Astrocyte (in vitro differentiated cells and primary cell): ENCODE measurements at regions not wholly inside any gene's neighbourhood (a gene's known extent, or its start where the extent isn't known, plus 50 kb on each side); places are given as distances from the start of the nearest gene placed in this dataset.

Experiments used
- DNase-seq: peaks from one replicate; pipeline ENCODE4 v3.0.0-alpha.2; 2010; ENCODE audit warnings: low read depth
- FAIRE-seq: peaks from 2 replicates; lab custom pipeline; 2011; peaks lifted over from hg19 to GRCh38; lab: Jason Lieb, UNC
- H2AFZ ChIP-seq: 2 replicates; pipeline ENCODE4 v1.6.0; 2012; ENCODE audit warnings: low read depth, low read length, inconsistent platforms
- H3K27ac ChIP-seq: 2 replicates; pipeline ENCODE4 v1.5.1; 2011; ENCODE audit warnings: low read depth, low read length, inconsistent platforms
- H3K27me3 ChIP-seq: 2 replicates; pipeline ENCODE4 v1.6.0; 2011; ENCODE audit warnings: low read length, inconsistent platforms; ENCODE audit not compliant: insufficient read depth
- H3K36me3 ChIP-seq: 2 replicates; pipeline ENCODE4 v1.5.1; 2011; ENCODE audit warnings: low read length, inconsistent platforms; ENCODE audit not compliant: insufficient read depth
- H3K4me1 ChIP-seq: 2 replicates; pipeline ENCODE4 v1.5.1; 2011; ENCODE audit warnings: low read length, inconsistent platforms; ENCODE audit not compliant: insufficient read depth
- H3K4me2 ChIP-seq: 2 replicates; pipeline ENCODE4 v1.6.0; 2012; ENCODE audit warnings: low read length, inconsistent platforms
- H3K4me3 ChIP-seq: 2 replicates; pipeline ENCODE4 v1.5.1; 2011; ENCODE audit warnings: low read depth, mild to moderate bottlenecking, low read length, inconsistent platforms; ENCODE audit not compliant: insufficient read depth
- H3K79me2 ChIP-seq: 2 replicates; pipeline ENCODE4 v1.6.0; 2012; ENCODE audit warnings: mild to moderate bottlenecking, low read length, inconsistent platforms; ENCODE audit not compliant: insufficient read depth
- H3K9ac ChIP-seq: 2 replicates; pipeline ENCODE4 v1.6.0; 2012; ENCODE audit warnings: mild to moderate bottlenecking, low read length, inconsistent platforms
- H3K9me3 ChIP-seq: 2 replicates; pipeline ENCODE4 v1.5.1; 2012; ENCODE audit warnings: low read depth, mild to moderate bottlenecking, low read length, inconsistent platforms; ENCODE audit not compliant: insufficient read depth
- H4K20me1 ChIP-seq: 2 replicates; pipeline ENCODE4 v1.6.0; 2012; ENCODE audit warnings: low read length, inconsistent platforms; ENCODE audit not compliant: insufficient read depth
- H3K27ac Mint-ChIP-seq: one replicate; pipeline ENCODE4 v1.8.0; 2021; ENCODE audit warnings: mild to moderate bottlenecking, mixed read lengths; ENCODE audit not compliant: unreplicated experiment
- H3K27me3 Mint-ChIP-seq: one replicate; pipeline ENCODE4 v1.8.0; 2021; ENCODE audit warnings: low read depth, mixed read lengths; ENCODE audit not compliant: unreplicated experiment
- H3K36me3 Mint-ChIP-seq: one replicate; pipeline ENCODE4 v1.8.0; 2021; ENCODE audit warnings: low read depth, mixed read lengths; ENCODE audit not compliant: unreplicated experiment
- H3K4me1 Mint-ChIP-seq: one replicate; pipeline ENCODE4 v1.8.0; 2021; ENCODE audit warnings: low read depth, mixed read lengths; ENCODE audit not compliant: unreplicated experiment
- H3K4me3 Mint-ChIP-seq: one replicate; pipeline ENCODE4 v1.8.0; 2021; ENCODE audit warnings: mild to moderate bottlenecking, moderate library complexity, mixed read lengths; ENCODE audit not compliant: unreplicated experiment
- H3K9me3 Mint-ChIP-seq: one replicate; pipeline ENCODE4 v1.8.0; 2021; ENCODE audit warnings: mild to moderate bottlenecking, mixed read lengths; ENCODE audit not compliant: unreplicated experiment
- CTCF ChIP-seq: IDR thresholded peaks from 2 replicates; pipeline ENCODE4 v1.5.1; 2011; ENCODE audit warnings: low read depth, mild to moderate bottlenecking, inconsistent platforms, low read length, moderate library complexity; ENCODE audit not compliant: insufficient read depth
- EZH2 ChIP-seq: IDR thresholded peaks from 2 replicates; pipeline ENCODE4 v1.6.1; 2012; ENCODE audit warnings: mild to moderate bottlenecking, low read length, inconsistent platforms; ENCODE audit not compliant: insufficient read depth

- H3K4me1 ChIP-seq: no peaks in the 10 kb centered on the region
- Mint-ChIP-seq H3K4me1 (no peaks in the 10 kb centered on the region), H3K36me3 (no peaks in the 10 kb centered on the region), H3K4me3 (no peak overlapping the region), H3K27me3 (peaks cover 10% of the 10 kb centered on the region), H3K27ac (no peak overlapping the region), H3K9me3 (no peaks in the 10 kb centered on the region)
- DNase-seq: no peak
- TF ChIP-seq CTCF (no peak), EZH2 (no peak)
- H3K36me3 ChIP-seq: no peaks in the 10 kb centered on the region
- no peak overlapping the region for H3K9ac ChIP-seq
- no peak overlapping the region for H3K4me2 ChIP-seq
- no peak overlapping the region for H2AFZ ChIP-seq
- H4K20me1 ChIP-seq: no peaks in the 10 kb centered on the region
- H3K27me3 ChIP-seq: no peaks in the 10 kb centered on the region
- no peak overlapping the region for H3K27ac ChIP-seq
- no peaks in the 10 kb centered on the region for H3K79me2 ChIP-seq
- no peak for FAIRE-seq
- H3K4me3 ChIP-seq: no peak overlapping the region
- H3K9me3 ChIP-seq: peaks cover 4% of the 10 kb centered on the region
Measured at GRCh38 chr16:17983847-17984639, 352.5 kb downstream of the NPIPA8 start.

- Mint-ChIP-seq H3K27me3 (peaks cover 10% of the 10 kb centered on the region), H3K4me1 (no peaks in the 10 kb centered on the region), H3K9me3 (peaks cover 5% of the 10 kb centered on the region), H3K36me3 (no peaks in the 10 kb centered on the region), H3K4me3 (no peak overlapping the region), H3K27ac (no peak overlapping the region)
- Histone ChIP-seq H3K27me3 (no peaks in the 10 kb centered on the region), H3K79me2 (no peaks in the 10 kb centered on the region), H3K27ac (no peak overlapping the region), H3K9me3 (peaks cover 2% of the 10 kb centered on the region), H2AFZ (no peak overlapping the region), H3K4me1 (no peaks in the 10 kb centered on the region), H3K9ac (no peak overlapping the region), H3K4me3 (no peak overlapping the region), H3K36me3 (no peaks in the 10 kb centered on the region), H3K4me2 (no peak overlapping the region), H4K20me1 (no peaks in the 10 kb centered on the region)
- FAIRE-seq (no peak), DNase-seq (no peak)
- TF ChIP-seq EZH2: no peak
- no peak for TF ChIP-seq CTCF
Measured at GRCh38 chr16:17983114-17983513, 353.4 kb downstream of the NPIPA8 start.

GRCh38 chr16:17977260-17977659 is 359.3 kb downstream of the NPIPA8 start:
- Histone ChIP-seq H3K79me2 (no peaks in the 10 kb centered on the region), H3K4me2 (no peak overlapping the region), H4K20me1 (no peaks in the 10 kb centered on the region), H3K27ac (no peak overlapping the region), H3K27me3 (no peaks in the 10 kb centered on the region), H3K9me3 (no peaks in the 10 kb centered on the region), H3K36me3 (no peaks in the 10 kb centered on the region), H2AFZ (no peak overlapping the region), H3K4me1 (no peaks in the 10 kb centered on the region), H3K9ac (no peak overlapping the region), H3K4me3 (no peak overlapping the region)
- no peaks in the 10 kb centered on the region for H3K4me1 Mint-ChIP-seq
- DNase-seq (no peak), FAIRE-seq (no peak)
- no peak overlapping the region for H3K27ac Mint-ChIP-seq
- no peak overlapping the region for H3K4me3 Mint-ChIP-seq
- no peak for TF ChIP-seq CTCF
- no peak for TF ChIP-seq EZH2
- peaks cover 22% of the 10 kb centered on the region for H3K27me3 Mint-ChIP-seq
- H3K9me3 Mint-ChIP-seq: peaks cover 8% of the 10 kb centered on the region
- H3K36me3 Mint-ChIP-seq: no peaks in the 10 kb centered on the region
